Naive thymus-derived CD4-positive, alpha-beta T cell (primary cell): ENCODE measurements at regions not wholly inside any gene's neighbourhood (a gene's known extent, or its start where the extent isn't known, plus 50 kb on each side); places are given as distances from the start of the nearest gene placed in this dataset.

Experiments used
- ATAC-seq: fragments of 150-1000 bp; cut with Tn5 transposase; 2 replicates; pipeline ENCODE4 v1.10.0; 2021; ENCODE audit warnings: mild to moderate bottlenecking, moderate library complexity
- CTCF ChIA-PET: fragments of 350-600 bp; sonication (Branson Sonifier 250); formaldehyde crosslinking; loops from one replicate; lab custom pipeline; 2021; ENCODE audit warnings: antibody characterized with exemption; lab: Charles Lee
- POLR2A ChIA-PET: fragments of 350-600 bp; sonication (Branson Sonifier 250); formaldehyde crosslinking; loops from one replicate; lab custom pipeline; 2021; ENCODE audit warnings: antibody characterized with exemption, inconsistent platforms; lab: Charles Lee
- DNase-seq, 9 donors: peaks; one replicate each; pipeline versions ENCODE4 v3.0.0 to v3.0.0-alpha.2; 2020 to 2022; ENCODE audit warnings: mixed read lengths in 1 of 9
- H3K27ac ChIP-seq: one replicate; pipeline ENCODE4 v1.7.0; 2013; ENCODE audit warnings: mild to moderate bottlenecking, low read depth, low read length, moderate library complexity
- H3K27me3 ChIP-seq, 2 donors: one replicate each; pipeline ENCODE4 v1.7.0; 2013; ENCODE audit warnings: low read length in 2 of 2, mild to moderate bottlenecking in 2 of 2, moderate library complexity in 2 of 2; ENCODE audit not compliant: control insufficient read depth in 2 of 2, insufficient read depth in 2 of 2
- H3K36me3 ChIP-seq, 3 experiments: 1 replicate in 2 of 3; 2 replicates in 1 of 3; pipeline ENCODE4 v1.7.0; 2013; ENCODE audit warnings: low read length in 3 of 3, mild to moderate bottlenecking in 3 of 3, moderate library complexity in 1 of 3; ENCODE audit not compliant: insufficient read depth in 3 of 3, control insufficient read depth in 2 of 3
- H3K4me1 ChIP-seq, 2 donors: one replicate each; pipeline ENCODE4 v1.7.0; 2013; ENCODE audit warnings: low read length in 2 of 2, mild to moderate bottlenecking in 2 of 2, moderate library complexity in 1 of 2; ENCODE audit not compliant: control insufficient read depth in 2 of 2, insufficient read depth in 2 of 2
- H3K4me3 ChIP-seq: 2 replicates; pipeline ENCODE4 v1.7.0; 2013; ENCODE audit warnings: mild to moderate bottlenecking, low read length
- H3K9me3 ChIP-seq, 3 experiments: 1 replicate in 2 of 3; 2 replicates in 1 of 3; pipeline ENCODE4 v1.7.0; 2013; ENCODE audit warnings: low read length in 3 of 3; ENCODE audit not compliant: control insufficient read depth in 2 of 3
- H3K27ac Mint-ChIP-seq, 9 donors: one replicate each; pipeline ENCODE4 v1.8.0; 2020 to 2022; ENCODE audit warnings: mixed read lengths in 9 of 9, mild to moderate bottlenecking in 8 of 9, moderate library complexity in 5 of 9, inconsistent platforms in 2 of 9
- H3K27me3 Mint-ChIP-seq, 5 donors: one replicate each; pipeline ENCODE4 v1.8.0; 2021 to 2022; ENCODE audit warnings: mixed read lengths in 5 of 5, mild to moderate bottlenecking in 1 of 5
- H3K36me3 Mint-ChIP-seq, 5 donors: one replicate each; pipeline ENCODE4 v1.8.0; 2020 to 2022; ENCODE audit warnings: mixed read lengths in 5 of 5, mild to moderate bottlenecking in 3 of 5, inconsistent platforms in 1 of 5
- H3K4me1 Mint-ChIP-seq, 7 donors: one replicate each; pipeline ENCODE4 v1.8.0; 2020 to 2022; ENCODE audit warnings: mixed read lengths in 7 of 7, mild to moderate bottlenecking in 3 of 7, inconsistent platforms in 1 of 7
- H3K4me3 Mint-ChIP-seq, 10 donors: one replicate each; pipeline ENCODE4 v1.8.0; 2020 to 2022; ENCODE audit warnings: mild to moderate bottlenecking in 10 of 10, mixed read lengths in 10 of 10, moderate library complexity in 6 of 10, inconsistent platforms in 2 of 10
- H3K9me3 Mint-ChIP-seq, 11 donors: one replicate each; pipeline ENCODE4 v1.8.0; 2020 to 2022; ENCODE audit warnings: mixed read lengths in 11 of 11, mild to moderate bottlenecking in 4 of 11, inconsistent platforms in 1 of 11, moderate library complexity in 1 of 11
- intact Hi-C, 2 donors: fragments of 100-400 bp; cut with micrococcal nuclease; formaldehyde crosslinking; loops; one replicate each; pipeline ENCODE4 v1.15.1; 2023

DNA sequence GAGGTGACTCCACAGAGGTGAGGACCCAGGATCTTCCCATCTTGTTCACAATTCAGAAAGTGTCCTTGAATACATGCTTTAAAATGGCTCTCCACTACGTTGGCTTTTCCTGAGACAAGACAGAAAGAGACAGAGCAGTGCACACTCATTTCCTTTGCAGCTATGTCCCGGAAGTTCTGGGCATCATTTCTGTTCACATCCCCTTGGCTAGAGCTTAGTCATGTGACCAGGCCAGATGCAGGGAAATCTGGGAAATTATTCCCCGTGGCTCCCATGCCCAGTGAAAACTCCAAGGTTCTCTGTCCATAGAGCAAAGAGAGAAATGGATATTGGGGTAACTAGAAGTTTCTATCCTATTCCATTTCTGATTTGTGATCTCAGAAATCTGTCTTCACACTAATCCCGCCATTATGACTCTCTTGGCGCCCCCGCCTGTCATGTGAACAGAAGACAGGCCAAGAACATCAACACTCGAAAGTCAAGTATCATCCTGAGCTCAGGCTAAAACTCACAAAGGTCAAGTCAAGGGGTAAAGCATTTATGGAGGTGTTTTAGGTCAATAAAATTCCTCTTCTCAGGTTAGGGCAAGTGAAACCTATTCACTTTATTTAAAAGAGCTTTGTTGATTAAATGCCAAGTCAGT, 251.4 kb upstream of the HABP2 start:
- Mint-ChIP-seq H3K4me1 (peaks cover 0 to 5% (median 0%) of the 10 kb centered on the region in 7 donors), H3K9me3 (no peaks in the 10 kb centered on the region), H3K27ac (no peak overlapping the region), H3K4me3 (no peak overlapping the region), H3K27me3 (peaks cover 4 to 32% (median 16%) of the 10 kb centered on the region in 5 donors), H3K36me3 (no peaks in the 10 kb centered on the region)
- Histone ChIP-seq H3K27me3 (peaks cover 0 to 3% of the 10 kb centered on the region in 2 donors), H3K36me3 (no peaks in the 10 kb centered on the region), H3K4me3 (no peak overlapping the region), H3K9me3 (no peaks in the 10 kb centered on the region), H3K27ac (no peak overlapping the region), H3K4me1 (no peaks in the 10 kb centered on the region)
- ATAC-seq (no peak), DNase-seq (no peak)
- ChIA-PET POLR2A (no interaction called here), CTCF (no interaction called here)
- intact Hi-C loops: no loop called here

DNA sequence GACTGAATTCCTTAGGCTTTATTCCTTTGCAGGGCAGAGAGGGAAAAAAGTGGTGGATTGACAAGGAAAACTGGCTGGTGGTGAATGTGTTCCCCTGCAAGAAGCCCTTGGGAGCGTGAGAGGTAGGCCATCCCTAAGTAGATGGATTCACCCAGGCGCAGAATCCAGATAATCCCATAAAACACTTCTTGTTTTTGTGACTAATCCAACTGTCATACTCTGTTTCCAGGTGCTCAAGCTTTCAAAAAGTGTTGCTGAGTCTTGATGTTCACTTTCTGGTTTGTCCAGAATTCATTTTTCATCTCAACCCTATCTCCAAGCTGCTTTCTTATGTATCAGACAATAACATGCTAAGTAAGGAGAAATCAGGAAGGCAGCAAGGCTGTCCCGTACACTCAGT, 250.8 kb upstream of the HABP2 start:
- POLR2A ChIA-PET: no interaction called here
- Mint-ChIP-seq H3K4me1 (peaks cover 0 to 5% (median 0%) of the 10 kb centered on the region in 7 donors), H3K27ac (no peak overlapping the region), H3K36me3 (no peaks in the 10 kb centered on the region), H3K9me3 (no peaks in the 10 kb centered on the region), H3K4me3 (no peak overlapping the region), H3K27me3 (peaks cover 4 to 27% (median 13%) of the 10 kb centered on the region in 5 donors)
- Histone ChIP-seq H3K27ac (no peak overlapping the region), H3K36me3 (no peaks in the 10 kb centered on the region), H3K4me3 (no peak overlapping the region), H3K4me1 (no peaks in the 10 kb centered on the region), H3K9me3 (no peaks in the 10 kb centered on the region), H3K27me3 (peaks cover 0 to 3% of the 10 kb centered on the region in 2 donors)
- ATAC-seq: no peak
- no peak for DNase-seq
- intact Hi-C loops: no loop called here
- CTCF ChIA-PET: no interaction called here

DNA sequence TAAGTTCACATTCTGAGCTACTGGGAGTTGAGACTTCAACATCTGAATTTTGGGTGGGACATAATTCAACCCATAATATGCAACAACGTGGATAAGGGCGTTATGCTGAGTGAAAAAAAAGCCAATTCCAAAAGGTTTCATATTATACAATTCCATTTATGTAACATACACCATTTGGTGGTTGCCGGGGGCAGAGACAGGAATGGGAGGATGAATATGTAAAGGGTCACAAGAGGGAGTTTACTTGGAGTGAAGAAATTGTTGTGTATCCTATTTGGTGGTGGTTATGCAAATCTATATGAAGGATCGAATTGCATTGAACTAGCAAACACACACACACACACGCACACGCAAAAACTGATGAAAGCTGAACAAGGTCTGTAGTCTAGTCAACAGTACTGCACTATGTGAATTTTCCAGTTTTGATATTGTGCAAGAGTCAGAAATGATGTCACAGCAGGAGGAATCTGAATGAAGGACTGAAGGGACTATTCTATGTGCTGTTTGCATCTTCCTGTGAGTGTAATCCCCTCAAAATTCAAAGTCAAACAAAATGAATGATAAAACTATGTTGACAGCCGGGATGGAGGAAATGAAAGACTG, 249.2 kb upstream of the HABP2 start:
- no peaks in the 10 kb centered on the region for H3K4me1 ChIP-seq
- Mint-ChIP-seq H3K36me3 (no peaks in the 10 kb centered on the region), H3K27ac (no peak overlapping the region), H3K27me3 (peaks cover 4 to 15% (median 11%) of the 10 kb centered on the region in 5 donors), H3K9me3 (no peaks in the 10 kb centered on the region), H3K4me1 (peaks cover 0 to 5% (median 0%) of the 10 kb centered on the region in 7 donors), H3K4me3 (no peak overlapping the region)
- ChIA-PET POLR2A (no interaction called here), CTCF (no interaction called here)
- no peak overlapping the region for H3K4me3 ChIP-seq
- peaks cover 0 to 3% of the 10 kb centered on the region in 2 donors for H3K27me3 ChIP-seq
- H3K9me3 ChIP-seq: no peaks in the 10 kb centered on the region
- no peaks in the 10 kb centered on the region for H3K36me3 ChIP-seq
- ATAC-seq (no peak), DNase-seq (no peak)
- H3K27ac ChIP-seq: no peak overlapping the region
- intact Hi-C loops: no loop called here

DNA sequence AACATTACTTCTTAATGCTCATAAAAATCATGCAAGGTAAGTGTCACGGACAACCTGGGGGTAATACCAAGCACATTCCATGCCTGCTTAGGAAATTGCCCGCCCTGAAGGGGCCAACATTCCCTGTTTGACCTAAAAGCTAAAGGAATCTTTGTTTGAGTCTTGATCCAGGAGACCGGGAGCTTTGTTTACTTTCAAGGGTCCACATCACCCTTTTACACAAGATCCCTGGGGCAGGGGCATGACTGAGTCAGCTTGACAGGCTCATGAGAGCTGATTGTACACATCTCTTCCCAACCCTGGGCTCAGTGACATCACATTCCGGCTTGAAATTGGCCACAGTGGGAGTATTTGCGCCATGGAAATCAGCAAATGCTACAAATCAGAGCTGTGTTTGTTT, 248.1 kb upstream of the HABP2 start:
- no peak overlapping the region for H3K4me3 Mint-ChIP-seq

DNA sequence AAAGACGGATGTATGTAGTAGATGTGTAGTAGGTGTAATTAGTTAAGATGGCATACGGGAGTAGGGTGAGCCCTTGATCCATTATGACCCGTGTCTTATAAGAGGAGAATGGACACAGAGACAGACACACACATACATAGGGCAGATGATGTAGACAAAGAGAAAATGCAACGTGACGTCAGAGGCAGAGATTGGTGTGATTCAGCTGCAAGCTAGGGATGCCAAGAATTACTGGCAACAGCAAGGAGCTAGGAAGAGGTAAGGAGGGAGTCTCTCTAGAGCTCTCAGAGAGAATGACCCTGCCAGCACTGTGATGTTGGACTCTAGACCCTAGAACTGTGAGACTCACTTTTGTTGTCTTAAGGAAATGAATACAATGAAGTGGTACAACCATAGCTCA, 247.0 kb upstream of the HABP2 start:
- ATAC-seq (no peak), DNase-seq (no peak)
- no peak overlapping the region for H3K4me3 ChIP-seq
- Mint-ChIP-seq H3K27ac (no peak overlapping the region), H3K36me3 (no peaks in the 10 kb centered on the region), H3K27me3 (peaks cover 0 to 5% (median 4%) of the 10 kb centered on the region in 5 donors), H3K4me3 (no peak overlapping the region), H3K9me3 (no peaks in the 10 kb centered on the region), H3K4me1 (peaks cover 0 to 3% (median 0%) of the 10 kb centered on the region in 7 donors)
- no peaks in the 10 kb centered on the region for H3K4me1 ChIP-seq
- H3K9me3 ChIP-seq: no peaks in the 10 kb centered on the region
- H3K27ac ChIP-seq: no peak overlapping the region
- intact Hi-C loops: no loop called here
- H3K36me3 ChIP-seq: no peaks in the 10 kb centered on the region
- H3K27me3 ChIP-seq: no peaks in the 10 kb centered on the region
- ChIA-PET POLR2A (no interaction called here), CTCF (no interaction called here)

More for the DNA sequence above, 248.1 kb upstream of the HABP2 start:
- no peak for ATAC-seq
- H3K27ac Mint-ChIP-seq: no peak overlapping the region
- no peaks in the 10 kb centered on the region for H3K36me3 Mint-ChIP-seq
- ChIA-PET POLR2A (no interaction called here), CTCF (no interaction called here)
- H3K4me1 Mint-ChIP-seq: peaks cover 0 to 1% (median 0%) of the 10 kb centered on the region in 7 donors
- Histone ChIP-seq H3K27me3 (peaks cover 0 to 3% of the 10 kb centered on the region in 2 donors), H3K36me3 (no peaks in the 10 kb centered on the region), H3K9me3 (no peaks in the 10 kb centered on the region), H3K4me3 (no peak overlapping the region), H3K4me1 (no peaks in the 10 kb centered on the region), H3K27ac (no peak overlapping the region)
- DNase-seq: no peak
- intact Hi-C loops: no loop called here
- H3K9me3 Mint-ChIP-seq: no peaks in the 10 kb centered on the region
- peaks cover 0 to 7% (median 4%) of the 10 kb centered on the region in 5 donors for H3K27me3 Mint-ChIP-seq

DNA sequence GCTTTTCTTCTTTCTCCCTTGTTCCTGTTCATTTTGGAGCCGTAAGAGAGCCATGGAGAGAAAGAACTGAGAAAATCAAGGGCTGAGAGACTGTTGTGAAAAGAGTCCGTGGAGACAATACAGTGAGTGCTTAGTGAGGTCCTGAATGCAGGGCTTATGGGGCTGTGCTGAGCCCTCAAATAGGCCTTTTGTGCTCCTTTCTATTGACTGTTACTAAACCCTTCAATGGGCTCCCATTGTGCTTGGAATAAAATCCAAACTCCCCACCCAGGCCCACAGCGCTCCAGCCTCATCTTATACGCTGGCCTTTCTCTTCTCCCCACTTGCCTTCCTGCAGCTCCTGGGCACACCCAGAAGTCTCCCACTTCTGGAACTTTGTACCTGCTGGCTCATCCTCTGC, 243.1 kb upstream of the HABP2 start:
- intact Hi-C loops: no loop called here
- ChIA-PET CTCF (no interaction called here), POLR2A (no interaction called here)
- H3K4me3 ChIP-seq: no peak overlapping the region
- H3K27ac ChIP-seq: no peak overlapping the region
- no peaks in the 10 kb centered on the region for H3K9me3 ChIP-seq
- peaks cover 0 to 5% of the 10 kb centered on the region in 2 donors for H3K27me3 ChIP-seq
- Mint-ChIP-seq H3K27me3 (peaks cover 0 to 10% (median 5%) of the 10 kb centered on the region in 5 donors), H3K27ac (no peak overlapping the region), H3K4me1 (peaks cover 0 to 3% (median 0%) of the 10 kb centered on the region in 7 donors), H3K9me3 (peaks cover 0 to 9% (median 0%) of the 10 kb centered on the region in 11 donors), H3K36me3 (no peaks in the 10 kb centered on the region), H3K4me3 (no peak overlapping the region)
- ATAC-seq (no peak), DNase-seq (no peak)
- H3K4me1 ChIP-seq: no peaks in the 10 kb centered on the region
- H3K36me3 ChIP-seq: no peaks in the 10 kb centered on the region

DNA sequence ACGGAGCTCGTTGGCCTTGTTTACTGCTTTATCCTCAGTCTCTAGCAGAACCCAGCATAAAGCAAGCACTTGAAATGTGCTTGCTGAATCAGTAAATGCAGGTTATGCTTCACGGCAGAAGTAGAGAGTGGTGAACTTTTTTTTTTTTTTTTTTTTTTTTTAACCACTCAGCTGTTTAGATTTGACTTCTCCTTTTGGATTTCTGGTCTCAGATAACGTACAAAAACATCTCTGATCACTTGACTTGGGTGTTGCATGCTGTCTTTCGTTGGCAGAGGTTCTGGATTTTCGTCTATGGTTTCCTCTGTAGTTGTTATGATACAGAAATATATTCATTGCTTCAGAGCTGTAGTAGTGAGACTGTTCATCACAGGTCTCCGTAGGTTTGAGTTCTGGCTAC, 242.5 kb upstream of the HABP2 start:
- Mint-ChIP-seq H3K27ac (no peak overlapping the region), H3K36me3 (no peaks in the 10 kb centered on the region), H3K4me3 (no peak overlapping the region), H3K4me1 (peaks cover 0 to 3% (median 0%) of the 10 kb centered on the region in 7 donors), H3K27me3 (peaks cover 0 to 10% (median 5%) of the 10 kb centered on the region in 5 donors), H3K9me3 (peaks cover 0 to 9% (median 0%) of the 10 kb centered on the region in 11 donors)
- CTCF ChIA-PET: no interaction called here
- ATAC-seq: peak; percentile 34
- Histone ChIP-seq H3K4me1 (no peaks in the 10 kb centered on the region), H3K36me3 (no peaks in the 10 kb centered on the region), H3K27ac (no peak overlapping the region), H3K4me3 (no peak overlapping the region), H3K27me3 (peaks cover 0 to 5% of the 10 kb centered on the region in 2 donors), H3K9me3 (no peaks in the 10 kb centered on the region)
- POLR2A ChIA-PET: no interaction called here
- no peak for DNase-seq
- intact Hi-C loops: no loop called here
